GM18517 (cell line): ENCODE measurements at regions not wholly inside any gene's neighbourhood (a gene's known extent, or its start where the extent isn't known, plus 50 kb on each side); places are given as distances from the start of the nearest gene placed in this dataset.
"Not testable (repeated sequence)": the region's sequence is repeated elsewhere in the genome, so short reads cannot be mapped to it uniquely, and the experiment has no call there.

Experiments
- ATAC-seq: cut with Tn5 transposase; IDR thresholded peaks from one replicate; pipeline ENCODE4 v1.9.1; 2021; ENCODE audit warnings: mild to moderate bottlenecking, moderate library complexity; ENCODE audit not compliant: unreplicated experiment

DNA sequence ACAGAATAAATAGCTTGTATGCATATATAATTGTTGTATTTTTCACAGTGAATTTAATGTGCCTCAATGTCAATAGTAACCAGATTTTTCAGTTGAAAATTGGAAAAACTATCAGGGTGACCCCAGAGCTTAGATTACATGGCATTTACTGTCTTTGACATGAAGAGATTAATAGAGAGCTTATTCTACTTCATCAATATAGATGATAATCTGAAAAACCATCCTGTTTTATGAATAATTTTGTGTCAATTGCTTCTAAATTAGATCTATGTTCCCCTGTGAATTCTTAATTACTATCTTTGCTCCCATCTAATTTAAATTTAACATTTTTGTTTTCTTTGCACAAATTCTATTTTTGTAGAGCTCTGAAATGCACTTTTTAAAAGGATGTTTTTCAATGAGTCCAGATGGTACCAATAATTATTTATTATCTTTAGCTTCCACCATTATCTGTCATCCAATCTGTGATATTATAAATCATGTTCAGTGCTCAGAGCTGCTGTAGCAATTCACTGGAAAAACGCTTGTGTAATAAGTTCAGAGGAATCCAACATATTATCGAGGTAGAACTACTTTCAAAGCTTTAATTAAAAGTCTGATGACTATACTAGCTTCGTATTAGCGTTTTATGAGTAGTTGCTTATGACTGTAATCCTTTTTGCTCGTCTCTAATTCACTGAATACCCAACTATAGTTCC is 291.4 kb downstream of the JRKL start:
- no peak for ATAC-seq

DNA sequence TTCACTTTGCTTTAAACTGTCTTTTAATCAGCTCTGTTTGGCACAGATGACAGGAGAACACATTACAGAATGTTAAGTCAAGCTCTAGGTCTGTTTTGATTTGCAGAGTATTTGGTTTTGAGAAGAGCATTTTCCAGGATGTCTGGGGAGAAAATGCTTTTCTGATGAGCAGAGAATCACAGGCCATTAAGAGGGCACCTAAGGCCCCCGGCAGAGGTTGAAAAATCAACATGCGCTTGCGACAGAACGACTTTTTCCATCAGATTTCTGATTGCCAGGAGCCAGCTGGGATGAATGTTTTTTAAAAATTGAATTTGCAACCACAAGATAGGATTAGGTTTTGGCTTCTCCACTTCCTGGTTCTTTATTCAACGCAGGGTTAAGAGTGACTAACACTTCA is 304.5 kb downstream of the JRKL start:
- ATAC-seq = no peak

DNA sequence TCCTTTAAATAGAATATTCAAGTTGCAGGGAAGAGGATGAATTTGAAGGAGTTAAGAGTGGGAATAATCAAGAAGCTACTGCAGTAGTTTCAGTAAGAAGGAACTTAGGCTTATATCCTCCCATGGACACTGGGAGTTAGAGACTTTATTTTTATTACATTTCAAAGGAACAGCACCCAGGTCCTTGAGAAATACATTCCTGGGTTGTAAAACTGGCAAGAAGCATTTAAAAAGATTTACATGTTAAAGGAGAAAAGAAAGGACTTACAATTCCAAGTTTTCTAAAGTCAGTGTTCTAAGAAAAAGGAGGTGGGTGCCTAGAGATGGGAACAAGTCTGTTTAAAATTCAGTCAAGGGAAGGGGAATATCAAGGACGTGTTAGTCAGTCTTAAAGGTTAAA is 306.9 kb downstream of the JRKL start:
- ATAC-seq = no peak

DNA sequence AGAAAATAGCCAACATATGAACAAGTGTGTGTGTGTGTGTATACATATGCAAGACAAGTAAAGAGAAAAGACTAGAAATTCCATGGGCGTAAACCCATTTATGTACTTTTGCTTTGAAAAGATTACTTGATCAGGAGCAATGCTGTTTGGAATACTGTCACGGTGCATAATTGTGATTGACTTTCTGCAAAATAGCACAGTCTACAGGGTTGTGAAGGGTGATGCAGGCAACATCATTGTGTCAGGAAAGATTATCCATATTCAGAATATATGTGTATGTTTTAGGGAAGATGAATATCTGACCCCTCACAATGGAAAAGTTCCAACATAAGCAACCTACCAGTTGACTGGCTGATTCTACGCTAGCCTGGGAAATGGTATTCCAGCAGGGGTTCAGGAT is 307.7 kb downstream of the JRKL start:
- ATAC-seq = no peak

DNA sequence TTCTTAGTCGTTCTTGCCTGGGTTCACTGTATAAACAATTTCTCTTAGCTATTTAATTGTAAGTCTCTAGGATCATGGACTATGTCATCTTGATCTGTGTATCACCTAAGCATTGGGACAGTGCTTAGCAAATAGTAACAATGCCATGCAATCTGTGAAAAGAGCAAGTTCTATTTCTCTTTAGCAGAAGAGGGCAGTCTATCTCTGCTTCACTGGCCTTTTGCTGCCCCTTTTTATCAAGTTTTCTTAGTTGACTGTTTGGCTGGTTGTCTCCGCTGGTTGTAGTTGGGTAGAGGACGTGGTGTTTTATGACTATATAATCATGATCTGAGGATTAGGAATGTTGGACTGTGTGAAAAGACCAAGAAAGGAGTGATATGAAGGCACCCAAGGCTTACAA is 315.0 kb downstream of the JRKL start:
- no peak for ATAC-seq

DNA sequence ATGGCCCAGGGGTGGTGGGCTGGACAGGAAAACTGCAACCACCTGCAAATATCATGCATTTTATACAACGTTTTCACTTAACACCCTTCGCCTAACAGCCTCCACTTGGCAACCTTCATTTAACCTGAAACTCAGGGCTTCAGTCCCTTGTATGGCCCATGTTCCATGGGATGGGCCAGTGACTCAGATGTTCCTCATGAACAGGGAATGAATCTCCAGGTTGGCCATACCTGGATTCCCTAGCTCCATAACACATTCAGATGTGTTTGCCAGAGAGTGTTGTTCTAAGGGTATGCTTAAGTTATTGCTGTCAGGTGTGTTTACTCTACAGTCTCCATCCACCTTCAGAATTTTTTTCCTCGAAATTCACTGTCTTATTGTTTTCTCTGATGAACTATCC is 316.9 kb downstream of the JRKL start:
- no peak for ATAC-seq

DNA sequence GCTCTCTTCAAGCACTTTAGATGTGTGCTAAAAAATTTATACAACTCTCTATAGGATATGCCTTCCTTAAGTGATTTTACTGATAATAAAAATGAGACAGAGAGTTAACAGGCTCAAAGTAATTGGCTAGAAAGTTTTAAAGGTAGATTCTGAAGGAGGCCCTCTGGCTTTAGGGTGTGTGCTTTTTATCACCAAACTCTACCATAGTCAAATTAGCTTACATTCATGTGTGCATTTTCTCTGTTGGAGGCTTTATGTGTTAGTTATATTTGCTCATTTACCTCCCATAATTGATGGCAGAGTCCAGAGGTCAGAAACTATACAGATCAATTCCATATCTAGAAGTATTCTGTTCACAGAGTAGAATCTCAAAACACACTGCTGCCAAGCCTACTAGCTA is 317.5 kb downstream of the JRKL start:
- ATAC-seq = no peak

DNA sequence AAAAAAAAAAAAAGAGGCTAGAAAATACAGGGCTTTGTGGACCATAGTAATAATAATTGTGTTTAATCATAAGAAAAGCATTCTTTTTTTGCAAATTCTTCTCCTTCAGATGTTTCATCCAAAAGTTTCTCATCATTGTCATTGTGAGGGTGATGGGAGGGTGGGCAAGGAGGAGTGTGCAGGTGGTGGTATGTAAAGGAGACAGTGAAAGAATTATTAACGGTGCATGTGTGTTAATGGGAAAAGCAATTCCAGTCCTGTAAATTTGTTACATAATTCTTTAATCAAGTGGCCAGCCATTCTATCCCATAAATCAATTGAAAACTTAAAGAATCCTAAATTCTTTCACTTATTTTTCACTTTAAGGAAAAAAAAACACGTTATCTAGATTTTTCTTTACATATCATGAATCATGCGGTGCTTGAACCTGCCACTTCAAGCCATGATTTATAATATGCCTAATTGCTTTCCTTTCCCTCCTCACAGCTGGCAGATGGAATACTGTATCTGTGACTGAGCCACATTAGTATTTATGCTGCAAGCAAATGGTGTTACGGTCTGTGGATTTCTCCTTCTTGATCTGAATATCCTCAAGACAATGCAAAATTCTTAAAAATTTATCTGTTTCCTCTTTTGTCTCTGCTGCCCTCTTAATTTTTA is 318.5 kb downstream of the JRKL start:
- no peak for ATAC-seq

DNA sequence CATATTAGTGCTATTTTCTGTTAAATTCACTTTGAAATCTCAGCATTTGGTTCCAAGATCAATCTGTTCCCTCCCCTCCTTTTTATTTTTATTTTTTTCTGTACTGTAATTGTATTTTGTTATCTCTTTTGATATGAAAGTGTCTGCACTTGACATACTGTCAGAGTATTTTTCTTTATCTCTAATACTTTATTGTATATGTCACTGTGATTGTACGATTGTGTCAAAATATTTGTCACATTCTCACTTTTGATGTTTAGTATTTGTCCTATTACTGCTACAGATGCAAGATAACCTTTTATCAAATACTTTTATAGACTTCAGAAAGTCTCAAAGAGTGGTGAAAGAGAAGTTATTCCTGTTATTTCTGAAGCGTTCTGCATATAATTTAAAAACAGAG is 323.5 kb downstream of the JRKL start:
- no peak for ATAC-seq

DNA sequence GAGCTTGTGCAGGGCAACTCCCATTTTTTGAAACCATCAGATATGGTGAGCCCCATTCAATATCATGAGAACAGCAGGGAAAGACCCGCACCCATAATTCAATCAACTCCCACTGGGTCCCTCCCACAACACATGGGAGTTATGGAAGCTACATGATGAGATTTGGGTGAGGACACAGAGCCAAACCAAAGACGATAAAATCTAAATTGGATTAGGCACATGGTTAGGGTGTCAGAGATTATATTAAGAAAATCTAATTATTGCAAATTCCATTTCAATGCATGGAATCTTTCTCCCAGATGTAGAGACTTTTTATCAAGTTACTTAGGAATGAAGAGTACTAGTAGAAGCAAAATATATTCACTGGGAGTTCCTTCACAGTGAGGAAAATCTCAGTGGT is 324.9 kb downstream of the JRKL start:
- ATAC-seq = no peak

DNA sequence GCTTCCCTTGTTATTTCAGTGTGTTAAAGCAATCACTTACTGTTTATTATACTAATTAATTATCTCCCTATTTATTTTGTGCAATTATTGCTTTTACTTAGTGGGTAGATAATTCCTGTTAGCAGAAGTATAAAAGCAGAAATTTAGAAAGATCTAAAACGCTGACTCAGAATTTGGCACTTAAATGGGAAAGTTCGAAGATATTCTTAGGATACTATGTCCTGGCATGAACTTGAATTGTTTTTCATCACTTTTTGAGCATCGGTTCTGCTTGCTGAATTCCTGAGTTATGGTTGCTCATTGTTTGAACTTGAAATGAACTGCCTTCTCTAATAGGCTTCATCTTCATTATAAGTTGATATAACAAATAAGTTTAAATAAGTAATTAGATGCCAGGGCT is 325.4 kb downstream of the JRKL start:
- no peak for ATAC-seq

DNA sequence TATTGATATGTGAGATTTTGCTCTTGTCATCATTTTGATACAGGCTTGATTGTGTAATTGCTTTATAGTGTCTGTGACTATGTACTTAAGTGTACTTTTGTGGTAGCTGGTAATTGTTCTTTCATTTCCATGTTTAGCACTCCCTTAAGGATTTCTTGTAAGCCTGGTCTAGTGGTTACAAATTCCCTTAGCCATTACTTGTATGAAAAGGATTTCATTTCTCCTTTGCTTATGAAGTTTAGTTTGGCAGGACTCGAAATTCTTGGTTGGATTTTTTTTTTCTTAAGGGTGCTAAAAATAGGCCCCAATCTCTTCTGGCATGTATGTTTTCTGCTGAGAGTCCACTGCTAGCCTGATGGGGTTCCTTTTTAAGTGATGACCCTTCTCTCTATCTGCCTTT is 346.8 kb downstream of the JRKL start:
- ATAC-seq = no peak

DNA sequence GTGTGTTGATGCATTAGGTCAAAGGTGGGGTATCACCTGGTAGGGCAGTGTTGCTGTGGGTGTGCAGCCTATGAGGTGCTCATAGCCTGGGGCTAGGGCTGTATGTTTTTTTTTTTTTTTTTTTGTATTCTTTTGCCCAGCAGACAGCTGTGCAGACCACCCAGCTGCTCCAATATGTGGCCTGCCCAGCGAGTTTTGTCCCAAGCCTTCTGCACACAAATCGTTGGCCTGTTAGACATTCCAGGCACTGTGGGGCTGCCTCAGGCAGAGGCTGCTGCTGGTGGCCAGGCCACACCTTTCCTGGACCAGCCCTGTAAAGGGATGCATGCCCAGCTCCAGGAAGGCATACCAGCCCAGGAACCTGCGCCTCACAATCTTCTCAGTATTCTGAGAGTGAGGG is 348.5 kb downstream of the JRKL start:
- ATAC-seq = no peak

DNA sequence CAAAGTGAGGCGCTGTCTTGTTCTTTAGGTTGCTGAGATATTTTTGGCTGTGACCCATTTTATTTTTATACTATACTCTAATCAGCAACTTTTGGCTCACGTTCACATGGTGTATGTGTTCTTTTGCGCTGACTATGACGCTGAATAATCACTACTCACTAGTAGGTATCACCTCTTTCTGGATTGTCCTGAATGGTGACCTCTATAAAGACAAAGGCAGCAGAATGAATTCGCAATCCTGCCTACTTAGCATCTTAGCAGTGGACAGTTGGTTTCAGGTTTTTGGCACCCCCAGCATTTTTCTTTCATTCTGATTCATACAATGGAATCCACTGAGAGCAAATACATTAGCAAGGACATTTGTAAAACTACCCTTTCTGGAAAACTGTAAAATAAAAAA is 351.3 kb downstream of the JRKL start:
- ATAC-seq = no peak

DNA sequence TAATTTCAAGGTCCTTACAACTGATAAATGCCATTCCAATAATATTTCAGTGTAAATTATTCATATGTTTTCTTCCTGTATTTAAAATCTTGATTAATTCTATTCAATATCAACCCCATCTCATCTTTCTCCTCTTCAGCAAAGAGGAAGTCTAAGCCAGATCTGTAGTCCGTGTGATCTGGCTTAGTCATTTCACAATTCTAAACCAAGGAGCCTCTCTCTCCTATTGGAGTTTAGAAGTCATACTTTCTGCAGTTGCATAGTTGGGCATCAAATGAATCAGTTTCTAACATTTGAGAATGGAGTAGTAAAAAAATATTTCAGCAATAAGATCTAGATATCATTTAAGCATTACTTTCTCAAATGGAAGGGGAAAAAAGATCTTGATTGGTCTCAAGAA is 354.9 kb downstream of the JRKL start:
- no peak for ATAC-seq

DNA sequence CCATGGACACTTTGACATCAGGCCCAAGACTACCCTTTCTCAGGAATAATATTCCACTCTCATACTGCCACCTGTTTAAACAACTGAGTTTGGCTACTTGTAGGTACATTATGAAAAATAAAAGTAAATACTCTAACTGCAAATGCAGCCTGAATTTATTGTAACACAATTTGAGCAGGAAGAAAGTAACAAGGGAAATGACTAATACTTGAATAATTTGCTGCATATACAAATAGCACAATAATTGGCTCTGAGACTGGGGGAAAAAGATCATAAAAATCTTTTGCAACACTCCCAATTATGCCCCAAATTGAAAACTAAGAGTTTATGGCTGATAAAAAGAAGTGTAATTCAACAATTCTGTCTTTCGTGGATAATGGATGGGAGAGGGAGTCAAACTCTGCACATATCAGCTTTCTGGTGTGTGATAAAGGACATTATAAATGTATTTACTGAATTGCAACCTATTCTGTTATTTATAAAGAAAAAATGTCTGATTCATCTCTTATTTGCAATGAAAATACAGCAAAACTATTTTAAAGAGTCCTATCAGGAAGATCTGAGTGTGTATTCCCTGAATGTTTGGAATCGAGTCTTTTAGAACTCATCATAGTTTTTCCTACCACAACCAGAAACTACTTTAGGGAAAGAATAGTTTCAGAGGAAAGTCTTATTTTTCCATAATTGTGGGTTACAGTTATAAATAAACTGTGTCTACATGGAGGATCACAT is 359.0 kb downstream of the JRKL start:
- ATAC-seq = no peak

DNA sequence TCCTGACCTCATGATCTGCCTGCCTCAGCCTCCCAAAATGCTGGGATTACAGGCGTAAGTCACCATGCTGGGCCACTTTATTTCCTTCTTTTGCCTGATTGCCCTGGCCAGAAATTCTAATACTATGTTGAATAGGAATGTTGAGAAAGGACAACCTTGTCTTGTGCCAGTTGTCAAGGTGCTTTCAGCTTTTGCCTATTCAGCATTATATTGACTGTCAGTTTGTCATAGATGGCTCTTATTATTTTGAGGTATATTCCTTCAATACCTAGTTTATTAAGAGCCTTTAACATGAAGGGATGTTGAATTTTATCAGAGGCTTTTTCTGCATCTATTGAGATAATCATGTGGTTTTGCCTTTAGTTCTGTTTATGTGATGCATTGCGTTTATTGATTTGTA is 362.0 kb downstream of the JRKL start:
- not testable (repeated sequence) for ATAC-seq

DNA sequence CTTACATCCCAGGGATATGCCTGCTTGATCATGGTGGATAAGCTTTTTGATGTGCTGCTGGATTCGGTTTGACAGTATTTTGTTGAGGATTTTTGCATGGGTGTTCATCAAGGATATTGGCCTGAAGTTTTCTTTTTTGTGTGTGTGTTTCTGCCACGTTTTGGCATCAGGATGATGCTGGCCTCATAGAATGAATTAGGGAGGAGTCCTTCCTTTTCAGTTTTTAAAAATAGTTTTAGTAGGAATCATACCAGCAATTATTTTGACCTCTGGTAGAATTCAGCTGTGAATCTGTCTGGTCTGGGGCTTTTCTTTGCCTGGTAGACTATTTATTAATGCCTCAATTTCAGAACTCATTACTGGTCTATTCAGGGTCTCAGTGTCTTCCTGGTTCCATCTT is 362.4 kb downstream of the JRKL start:
- no peak for ATAC-seq

DNA sequence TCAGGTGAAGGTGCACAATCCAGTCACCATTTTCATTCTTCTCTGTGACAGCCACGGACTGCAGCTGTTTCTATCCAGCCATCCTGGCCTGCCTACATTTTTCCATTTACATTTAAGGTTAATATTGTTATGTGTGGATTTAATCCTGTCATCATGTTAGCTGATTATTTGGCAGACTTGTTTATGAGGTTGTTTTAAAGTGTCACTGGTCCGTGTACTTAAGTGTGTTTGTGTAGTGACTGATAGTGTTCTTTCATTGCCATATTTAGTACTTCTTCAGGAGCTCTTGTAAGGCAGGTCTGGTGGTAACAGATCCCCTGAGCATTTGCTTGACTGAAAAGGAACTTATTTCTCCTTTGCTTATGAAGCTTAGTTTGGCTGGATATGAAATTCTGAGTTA is 364.2 kb downstream of the JRKL start:
- no peak for ATAC-seq

DNA sequence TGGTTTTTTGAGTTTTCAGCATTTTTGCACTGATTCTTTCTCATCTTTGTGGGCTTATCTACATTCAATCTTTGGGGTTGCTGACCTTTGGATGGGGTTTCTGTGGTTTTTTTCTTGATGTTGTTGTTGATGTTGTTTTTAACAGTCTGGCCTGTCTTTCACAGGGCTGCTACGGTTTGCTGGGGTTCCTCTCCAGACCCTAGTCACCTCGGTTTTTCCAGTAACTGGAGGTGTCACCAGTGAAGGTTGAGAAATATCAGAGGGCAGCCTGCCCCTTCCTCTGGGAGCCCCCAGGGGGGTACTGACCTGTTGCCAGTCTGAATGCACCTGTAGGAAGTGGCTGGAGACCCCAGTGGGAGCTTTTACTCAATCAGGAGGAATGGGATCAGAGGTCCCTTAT is 365.4 kb downstream of the JRKL start:
- no peak for ATAC-seq

DNA sequence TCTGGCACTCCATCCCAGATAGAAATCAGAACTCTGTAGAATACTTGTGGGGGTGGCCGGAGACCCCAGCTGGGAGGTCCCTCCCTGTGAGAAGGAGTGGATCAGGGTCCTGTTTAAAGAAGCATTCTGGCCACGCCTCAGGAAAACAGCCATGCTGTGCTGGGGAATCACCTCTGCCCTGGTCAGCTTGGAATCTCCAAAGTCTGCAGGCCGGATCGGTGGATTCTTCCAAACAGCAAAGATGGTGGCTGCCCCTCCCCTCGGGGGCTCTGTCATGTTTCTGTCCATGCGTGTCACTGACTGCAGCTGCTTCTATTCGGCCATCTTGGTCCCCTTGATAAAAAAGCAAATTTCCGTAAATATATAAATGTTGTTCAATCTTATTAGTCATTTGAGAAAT is 365.9 kb downstream of the JRKL start:
- no peak for ATAC-seq

DNA sequence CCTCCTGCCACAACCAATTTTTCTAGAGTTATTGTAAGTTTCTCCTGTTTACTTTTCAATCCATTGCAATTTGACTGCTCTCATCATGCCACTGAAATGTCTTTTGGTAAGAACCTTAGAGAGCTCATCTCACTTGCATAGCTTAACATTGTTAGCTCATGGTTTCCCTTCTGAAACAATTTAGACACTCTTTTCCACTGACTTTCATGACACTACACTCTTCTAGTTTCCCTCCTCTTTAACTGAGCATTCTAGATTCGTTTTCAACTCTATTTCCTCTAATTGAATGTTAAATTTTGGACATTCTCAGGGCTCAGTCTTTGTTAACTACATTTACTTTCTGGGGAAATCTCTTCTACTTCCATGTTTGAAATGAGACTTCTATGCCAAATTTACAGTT is 369.1 kb downstream of the JRKL start:
- no peak for ATAC-seq
